ENCODE measurements at regions not wholly inside any gene's neighbourhood (a gene's known extent, or its start where the extent isn't known, plus 50 kb on each side); places are given as distances from the start of the nearest gene placed in this dataset.
"Not testable (repeated sequence)": the region's sequence is repeated elsewhere in the genome, so short reads cannot be mapped to it uniquely, and the experiment has no call there.

GRCh38 chr14:87044807-87045206 is 948.2 kb downstream of the GALC start:
- no peak for DNase-seq

- no peak for DNase-seq
Measured at GRCh38 chr14:87043667-87044200, 949.2 kb downstream of the GALC start.

GRCh38 chr14:87042354-87042753 is 950.6 kb downstream of the GALC start:
- no peak for DNase-seq

- no peak for DNase-seq
Measured at GRCh38 chr14:87041290-87042020, 951.5 kb downstream of the GALC start.

DNA sequence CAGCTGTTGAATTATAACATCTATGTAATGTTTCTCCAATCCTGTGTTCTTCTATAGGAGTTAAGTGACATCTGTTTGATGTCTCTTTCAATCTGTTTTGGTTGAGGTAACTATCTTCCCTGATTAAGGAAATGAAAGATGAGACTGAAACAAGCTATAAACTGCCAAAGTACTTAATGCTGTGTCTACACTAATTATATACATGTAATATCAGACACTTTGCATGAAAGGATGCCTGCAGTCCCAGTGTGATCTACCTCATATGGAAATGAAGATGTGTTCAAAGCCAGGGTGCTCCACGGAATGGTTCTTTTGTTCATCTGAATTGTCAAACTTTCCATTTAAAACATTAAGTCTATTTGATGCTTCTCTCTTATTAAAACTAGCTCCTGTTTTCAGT is 958.3 kb downstream of the GALC start:
- no peak for DNase-seq

- no peak for DNase-seq
Measured at GRCh38 chr14:87030197-87030596, 962.8 kb downstream of the GALC start.

- DNase-seq = not testable (repeated sequence)
Measured at GRCh38 chr14:87020106-87020505, 972.9 kb downstream of the GALC start.

DNA sequence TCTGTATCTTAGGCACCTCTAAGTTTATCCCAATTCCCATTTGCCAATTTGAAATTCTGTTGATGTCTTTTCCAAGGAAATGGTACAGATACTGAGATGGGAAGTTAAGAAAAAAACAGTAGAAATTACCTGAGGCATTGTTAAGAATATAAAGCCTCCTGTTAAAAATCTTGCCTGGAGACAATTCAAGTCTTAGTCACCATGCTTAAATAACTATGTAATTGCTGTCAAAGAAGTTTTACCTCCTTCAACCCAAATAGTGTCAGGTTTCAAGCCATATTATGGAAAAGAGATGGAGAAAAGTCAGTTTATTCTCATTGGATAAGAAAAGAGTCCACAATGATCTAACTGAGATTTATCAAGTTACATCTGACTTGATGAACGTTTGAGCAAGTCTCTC is 974.7 kb downstream of the GALC start:
- no peak for DNase-seq

DNA sequence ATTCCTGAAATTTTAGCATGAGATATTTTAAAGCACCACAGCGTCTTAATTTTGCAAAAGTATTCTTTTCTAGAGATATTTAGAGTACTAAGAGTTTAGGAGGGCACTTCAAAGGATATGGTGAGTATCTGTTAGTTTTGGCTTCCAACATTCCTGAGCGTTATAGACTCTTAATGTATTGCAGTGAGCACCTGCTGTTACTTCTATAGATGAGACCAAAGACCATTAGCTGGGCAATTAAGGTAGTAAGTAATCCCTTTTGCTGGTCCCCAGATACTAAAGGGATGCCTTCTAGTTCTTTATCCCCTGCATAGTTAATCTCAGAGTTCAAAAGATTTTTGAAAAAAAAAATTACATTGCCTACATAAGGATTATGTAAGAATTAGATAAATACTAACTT is 975.6 kb downstream of the GALC start:
- no peak for DNase-seq

GRCh38 chr14:87014856-87015255 is 978.1 kb downstream of the GALC start:
- DNase-seq = no peak

DNA sequence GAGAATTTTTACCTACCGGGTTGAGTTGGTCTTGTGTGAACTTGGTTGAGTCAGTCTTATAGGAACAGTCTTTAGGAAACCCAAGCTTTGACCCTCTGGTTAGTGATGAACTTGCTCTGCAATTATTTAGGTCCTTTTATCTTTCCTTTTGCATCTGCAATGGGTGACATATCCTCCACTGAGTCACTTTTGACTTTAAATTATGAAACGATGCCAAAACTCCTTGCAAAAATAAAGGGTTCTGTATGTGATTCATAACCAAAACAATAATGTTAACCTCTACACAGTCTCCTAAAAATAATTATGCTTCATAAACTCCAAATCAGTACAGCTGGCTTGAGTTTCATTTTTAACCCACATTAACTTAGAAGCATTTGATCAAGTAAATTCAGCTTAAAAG is 979.4 kb downstream of the GALC start:
- DNase-seq = no peak

DNA sequence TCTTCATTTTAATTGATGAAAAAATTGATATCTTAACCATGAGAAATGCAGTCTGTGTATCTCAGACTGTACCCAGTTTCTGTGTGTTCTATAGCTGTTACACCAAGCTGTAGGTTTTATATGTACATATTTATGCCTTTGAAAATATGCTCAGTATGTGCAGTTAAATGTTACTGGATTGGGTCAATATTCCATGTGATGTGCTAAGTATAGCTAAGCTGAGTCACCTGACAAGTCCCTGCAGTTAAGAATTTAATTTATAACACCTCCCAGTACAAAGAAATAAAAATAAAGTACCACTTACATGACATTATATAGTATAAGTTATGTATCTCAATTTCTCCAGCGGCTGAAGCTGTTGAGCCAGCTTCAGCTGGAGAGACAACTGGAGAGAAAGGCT is 984.0 kb downstream of the GALC start:
- no peak for DNase-seq

DNA sequence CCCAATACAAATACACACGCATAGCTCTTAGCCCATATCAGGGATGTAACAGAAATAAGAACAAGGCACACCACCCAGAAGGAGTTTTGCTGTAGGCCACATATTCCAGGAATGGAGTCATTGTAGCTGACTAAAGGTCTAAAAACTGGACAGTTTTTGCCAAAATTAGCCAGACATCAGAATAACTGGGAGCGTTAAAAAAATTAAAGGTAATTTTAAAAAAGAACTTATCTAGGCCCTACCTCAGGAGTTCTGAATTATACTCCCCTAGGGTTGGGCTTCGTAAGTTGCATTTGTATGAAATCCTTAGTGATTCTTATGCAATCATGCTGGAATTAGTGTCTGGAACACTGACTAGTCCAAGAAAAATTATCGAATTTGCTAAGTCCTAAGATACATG is 987.7 kb downstream of the GALC start:
- DNase-seq = no peak

DNA sequence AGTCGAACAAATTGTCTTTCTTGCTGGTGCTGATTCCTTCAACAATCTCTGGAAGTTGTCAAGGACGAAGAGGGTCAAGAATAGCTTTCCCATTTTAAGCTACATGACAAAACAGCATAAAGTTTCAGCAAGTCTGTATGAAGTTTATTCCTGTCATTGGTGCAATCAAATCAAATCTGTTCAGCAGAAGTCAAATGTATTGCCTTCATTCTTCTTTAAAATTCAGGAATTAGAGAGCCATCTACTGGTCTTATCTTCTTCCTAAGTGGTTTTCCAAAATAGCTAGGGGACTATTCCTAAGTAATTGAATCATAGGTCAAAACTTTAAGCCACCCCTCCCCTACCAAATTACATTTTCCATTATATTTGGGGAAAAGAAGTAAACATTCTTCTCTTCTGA is 990.2 kb downstream of the GALC start:
- DNase-seq = no peak

GRCh38 chr14:87001333-87001732 is 991.6 kb downstream of the GALC start:
- DNase-seq = no peak

- no peak for DNase-seq
Measured at GRCh38 chr14:87000081-87000480, 992.9 kb downstream of the GALC start.

GRCh38 chr14:86999036-86999435 is 993.9 kb downstream of the GALC start:
- no peak for DNase-seq

DNA sequence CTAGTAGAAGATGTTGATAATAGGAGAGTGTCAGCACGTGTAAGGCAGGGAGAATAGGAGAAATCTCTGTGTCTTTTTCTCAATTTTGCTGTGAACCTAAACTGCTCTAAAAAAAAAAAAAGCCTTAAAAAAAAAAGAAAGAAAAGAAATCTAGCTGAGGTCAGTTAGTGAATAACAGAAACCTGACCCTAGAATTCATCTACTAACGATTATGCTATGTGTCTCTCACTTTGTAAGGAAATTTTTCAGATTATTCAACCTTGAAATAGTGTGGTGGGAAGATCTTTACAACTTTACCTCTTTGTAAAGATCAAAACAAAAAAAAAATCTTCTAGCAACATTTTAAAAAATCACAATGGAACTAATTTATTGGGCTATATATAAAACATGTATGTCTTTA is 995.7 kb downstream of the GALC start:
- no peak for DNase-seq

GRCh38 chr14:86990396-86990795 is 1002.6 kb downstream of the GALC start:
- DNase-seq = no peak

DNA sequence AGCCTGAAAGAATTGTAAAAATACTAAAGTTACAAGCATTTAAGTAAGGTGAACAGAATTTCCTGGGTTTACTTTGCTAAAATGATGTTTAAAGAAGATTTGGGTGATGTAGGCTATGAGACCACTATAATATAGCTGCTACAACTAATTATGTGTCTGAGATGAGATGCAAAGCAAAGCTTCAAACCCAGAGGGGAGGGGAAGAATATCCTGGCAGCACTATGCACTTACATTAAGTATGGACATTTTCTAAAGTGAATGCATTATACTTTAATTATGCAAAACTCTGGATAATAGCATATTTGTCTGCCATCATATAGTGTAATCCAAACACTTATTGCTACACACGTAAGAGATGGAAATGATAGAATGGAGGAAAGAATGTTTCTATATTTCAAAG is 1003.7 kb downstream of the GALC start:
- DNase-seq = no peak

DNA sequence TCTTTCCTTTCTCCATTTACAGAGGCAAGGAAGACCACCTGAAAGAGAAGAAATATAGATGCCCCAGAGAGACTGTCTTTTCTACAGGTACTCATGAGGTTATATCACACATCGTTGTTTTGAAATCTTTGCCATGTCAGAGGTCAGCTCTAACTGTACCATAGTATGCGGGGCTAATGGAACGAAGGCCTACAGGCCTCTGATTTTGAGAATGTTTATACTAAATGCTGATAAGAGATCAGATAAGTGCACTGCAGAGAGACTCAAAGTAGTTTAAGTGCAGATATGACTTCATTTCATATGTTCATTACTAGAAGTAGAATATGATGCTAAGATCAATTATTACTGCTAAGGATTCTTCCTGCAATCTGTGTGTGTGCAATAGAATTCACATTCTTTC is 1005.0 kb downstream of the GALC start:
- no peak for DNase-seq

DNA sequence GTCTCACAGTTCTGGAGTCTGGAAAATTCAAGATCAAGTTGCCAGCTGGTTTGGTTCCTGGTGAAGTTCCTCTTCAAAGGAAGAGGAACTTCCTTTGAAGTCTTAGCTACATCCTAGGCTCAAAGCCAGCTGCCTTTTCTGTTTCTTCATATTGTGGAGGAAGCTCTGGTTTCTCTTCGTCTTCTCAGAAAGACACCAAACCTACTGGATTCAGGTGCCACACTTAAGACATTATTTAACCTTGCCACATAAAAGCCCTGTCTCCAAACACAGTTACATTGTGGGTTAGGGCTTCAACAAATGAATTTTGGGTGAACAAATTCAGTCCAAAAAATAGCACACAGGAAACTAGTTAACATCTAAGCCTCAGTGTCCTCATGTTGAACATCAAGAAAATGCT is 1019.8 kb downstream of the GALC start:
- no peak for DNase-seq

DNA sequence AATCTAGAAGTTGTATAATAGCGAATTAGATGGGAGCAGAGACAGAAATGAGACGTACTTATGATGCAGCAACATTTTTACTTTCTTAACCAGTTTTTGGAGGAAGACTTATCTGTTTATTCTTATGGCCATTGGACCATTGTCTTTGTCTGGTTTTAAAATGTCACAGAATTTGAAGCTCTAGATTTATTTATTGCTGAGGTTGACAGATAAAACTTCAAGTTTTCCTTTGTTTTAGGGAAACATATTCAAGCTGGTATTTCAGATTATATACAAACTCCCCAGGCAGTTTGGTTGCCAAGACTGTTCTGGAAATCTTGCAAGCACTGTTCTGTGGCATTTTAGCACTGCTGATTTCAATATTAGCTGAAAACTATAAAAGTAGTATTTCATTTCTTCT is 1021.7 kb downstream of the GALC start:
- no peak for DNase-seq

GRCh38 chr14:86961106-86961716 is 1031.8 kb downstream of the GALC start:
- DNase-seq = no peak

All from C1 segment of cervical spinal cord (tissue), 14 donors.